CD4-positive, alpha-beta T cell treated with Interleukin-15 for 1 hour (primary cell): ENCODE measurements at regions not wholly inside any gene's neighbourhood (a gene's known extent, or its start where the extent isn't known, plus 50 kb on each side); places are given as distances from the start of the nearest gene placed in this dataset.
A peak's percentile ranks its signal among the peaks of the same experiment; 100 is the strongest.

ENCODE experiments used
- DNase-seq: peaks from one replicate; pipeline ENCODE4 v3.0.0-alpha.2; 2020

DNA sequence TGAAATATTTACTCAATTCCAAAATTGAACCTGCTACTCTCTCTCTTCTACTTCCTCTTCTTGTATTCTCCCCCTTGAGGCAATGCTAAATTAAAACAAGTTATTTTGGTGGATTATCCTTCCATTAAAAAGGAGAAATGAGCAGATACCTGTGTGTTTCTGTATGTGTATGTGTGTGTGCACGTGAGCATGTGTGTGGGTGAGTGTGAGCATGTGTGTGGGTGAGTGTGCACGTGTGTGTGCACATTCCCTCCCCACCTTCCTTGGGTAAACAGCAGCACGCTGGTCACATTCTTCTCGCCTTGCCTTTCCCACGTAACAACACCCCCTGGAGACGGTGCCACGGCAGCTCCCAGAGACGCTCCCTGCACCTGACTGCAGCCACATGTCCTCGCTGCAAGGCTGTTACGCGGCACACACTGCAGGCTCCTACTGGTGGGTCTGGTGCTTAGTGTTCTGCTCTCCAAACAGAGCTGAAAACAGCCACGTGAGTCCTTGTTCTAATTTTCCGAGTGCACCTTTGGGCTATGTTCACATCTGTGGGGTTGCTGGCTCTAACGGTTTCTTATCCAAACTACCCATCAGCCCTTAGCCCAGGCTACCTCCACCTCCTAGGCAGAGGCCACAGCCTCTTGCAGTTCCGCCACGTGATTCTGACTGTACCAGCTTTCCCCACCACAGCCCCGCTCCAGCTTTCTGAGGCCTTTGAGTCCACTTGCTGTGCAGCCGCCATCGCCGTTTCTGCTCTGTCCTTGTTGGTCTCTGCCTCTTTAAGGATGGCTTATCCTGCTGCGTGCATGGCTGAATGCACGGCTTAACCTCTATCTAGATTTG, 123.4 kb downstream of the CTTN start:
- DNase-seq, result peak; percentile 14

DNA sequence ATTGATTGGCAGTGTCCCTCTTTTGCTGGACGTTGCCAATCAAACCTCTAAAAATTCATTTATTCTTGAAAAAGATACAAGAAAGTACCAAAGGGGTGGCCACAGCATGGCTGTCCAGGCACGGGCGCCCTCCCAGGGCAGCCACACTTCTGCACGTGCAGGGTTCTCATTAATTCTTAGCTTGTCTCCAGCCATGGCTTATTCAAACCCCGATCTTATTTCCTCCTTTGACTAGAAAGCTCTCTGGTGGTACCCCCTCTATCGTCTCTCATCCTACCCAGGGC, 123.9 kb downstream of the CTTN start:
- no peak for DNase-seq

DNA sequence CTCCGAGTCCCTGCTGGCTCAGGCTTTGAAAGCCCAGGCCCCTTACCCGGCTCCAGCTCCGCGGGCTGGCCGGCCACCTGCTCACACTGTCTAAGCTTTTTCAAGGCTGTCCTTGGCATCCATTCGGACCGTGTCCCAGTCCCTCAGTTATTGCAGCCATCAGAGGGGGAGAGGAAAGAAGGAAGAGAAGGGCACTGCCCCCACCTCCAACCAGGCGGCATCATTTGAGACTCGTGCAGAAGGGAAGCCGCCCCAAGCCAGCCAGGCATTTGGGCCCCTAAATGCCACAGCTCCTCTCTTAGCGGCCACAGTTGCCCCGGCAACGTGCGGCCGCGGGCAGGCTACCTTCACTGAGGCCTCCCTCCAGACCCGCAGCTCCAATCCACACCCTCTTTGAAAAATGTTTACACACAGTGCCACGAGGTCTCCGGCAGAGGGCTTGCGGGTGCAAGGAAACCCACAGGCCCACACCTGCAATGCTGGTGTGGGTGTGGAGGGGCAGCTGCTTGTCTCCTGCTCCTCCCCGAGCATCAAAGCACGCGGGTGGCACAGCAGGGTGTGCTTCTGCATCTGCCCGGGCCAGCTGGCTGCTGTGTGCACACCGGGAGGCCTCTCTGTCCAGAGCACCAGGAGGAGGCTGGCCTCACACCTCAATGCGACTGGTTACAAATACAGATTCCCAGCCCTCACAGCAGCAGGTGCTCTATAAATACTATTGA, 124.4 kb downstream of the CTTN start:
- peak; percentile 15 for DNase-seq

DNA sequence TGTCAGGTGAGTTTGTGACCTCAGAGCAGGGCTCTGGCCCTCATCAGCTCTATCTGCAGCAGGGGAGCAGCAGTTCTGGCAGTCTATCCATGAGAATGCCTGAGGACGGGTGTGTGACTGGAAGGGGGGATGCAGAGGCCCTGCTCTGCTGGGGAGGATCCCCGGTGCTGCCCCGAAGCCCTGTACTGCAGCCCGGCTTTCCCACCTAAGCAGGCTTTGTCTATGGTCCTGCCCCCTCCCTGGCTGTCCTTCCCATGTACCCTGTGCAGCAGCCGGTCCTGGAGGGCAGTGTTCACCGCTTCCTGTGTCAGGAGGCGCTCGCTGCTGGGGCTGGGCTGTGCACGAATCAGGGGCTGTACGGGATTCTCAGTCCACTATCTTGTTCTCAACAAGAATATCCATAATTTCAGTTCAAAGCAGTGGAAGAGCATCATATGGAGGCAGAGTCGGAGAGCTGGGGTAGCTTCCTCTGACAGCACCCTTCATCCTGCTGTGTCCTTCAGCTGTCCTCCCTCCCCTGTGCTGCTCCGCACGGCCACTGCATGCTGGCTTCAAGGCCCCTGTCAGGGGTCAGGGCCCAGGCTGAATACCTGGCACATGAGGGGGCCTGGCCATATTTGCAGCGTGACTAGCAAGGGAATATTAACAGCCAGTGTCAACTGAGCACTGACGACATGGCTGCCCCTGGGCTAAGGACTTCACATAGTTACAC, 125.2 kb downstream of the CTTN start:
- peak; percentile 11 for DNase-seq

DNA sequence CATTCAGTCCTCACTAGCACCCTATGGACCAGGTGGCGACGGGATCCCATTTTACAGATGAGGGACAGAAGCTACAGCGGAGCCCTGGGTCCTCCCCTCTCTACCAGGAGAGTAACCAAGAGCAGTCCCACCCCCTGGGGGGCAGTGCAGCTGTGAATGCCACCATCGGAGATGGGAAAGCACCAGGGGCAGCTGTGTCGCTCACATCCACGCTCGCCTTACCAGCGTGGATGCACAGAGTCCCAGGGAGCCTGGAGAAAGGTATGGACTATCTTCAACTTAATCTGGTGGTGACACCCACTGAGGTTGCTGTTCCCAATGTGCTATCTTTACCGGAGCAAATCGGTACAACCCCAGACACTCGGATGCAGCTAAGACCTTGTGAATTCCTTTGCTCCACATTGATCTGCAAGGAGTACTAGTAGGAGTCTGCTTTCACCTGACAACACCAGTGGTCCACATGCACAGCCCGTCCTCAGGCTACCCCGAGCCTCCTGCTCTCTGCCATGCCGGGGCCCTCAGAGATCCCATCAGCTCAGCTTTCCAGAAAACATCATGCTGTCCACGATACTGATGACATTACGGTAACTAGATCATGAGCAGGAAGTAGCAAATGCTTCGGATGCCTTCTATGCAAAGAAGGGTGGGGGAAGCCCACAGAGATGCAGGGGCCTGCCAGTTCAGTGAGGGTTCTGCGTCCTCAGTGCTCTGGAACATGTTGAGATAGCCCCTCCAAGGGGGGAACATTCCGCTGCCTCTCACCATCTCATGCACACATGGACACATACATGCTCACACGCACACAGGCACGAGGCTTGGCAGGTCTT, 126.0 kb downstream of the CTTN start:
- DNase-seq, result peak; percentile 15

DNA sequence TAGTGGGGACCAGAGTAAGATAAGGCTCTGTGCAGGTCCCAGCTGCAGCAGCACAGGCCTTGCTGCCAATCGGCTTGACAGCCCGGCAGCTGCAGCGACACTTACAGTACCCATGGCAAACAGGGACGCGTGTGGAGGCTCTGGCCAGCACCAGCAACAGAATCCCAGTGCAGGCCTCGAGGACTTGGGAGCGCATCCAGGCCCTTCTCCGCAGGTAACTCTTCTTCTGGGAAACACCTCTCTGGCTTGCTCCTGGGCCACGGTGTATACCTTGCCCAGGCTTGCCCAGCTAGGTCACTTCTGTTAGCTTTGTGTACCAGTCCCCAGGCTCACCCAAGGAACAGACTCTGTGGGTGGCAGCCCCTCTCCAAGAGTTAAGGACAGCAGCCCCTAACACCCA, 126.7 kb downstream of the CTTN start:
- no peak for DNase-seq

DNA sequence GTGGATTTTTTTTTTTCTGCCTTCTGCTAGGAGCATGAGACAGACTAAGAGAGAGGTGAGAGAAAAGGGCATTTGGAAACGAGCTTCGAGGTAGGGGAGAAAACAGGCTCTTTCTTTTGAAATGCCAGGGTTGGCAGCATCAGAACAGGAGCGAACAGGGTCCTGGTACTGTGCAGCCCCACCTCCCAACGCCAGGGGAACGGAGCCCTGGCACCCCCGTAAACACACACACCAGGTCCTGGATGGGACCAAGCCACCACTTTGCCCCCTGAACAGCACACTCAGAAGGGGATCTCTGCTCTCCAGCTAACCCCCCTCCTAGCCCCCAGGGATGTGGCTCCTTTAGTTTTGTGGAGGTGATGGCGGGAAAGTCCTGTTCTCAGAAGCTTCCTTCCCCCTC, 127.1 kb downstream of the CTTN start:
- DNase-seq, result peak; percentile 9

DNA sequence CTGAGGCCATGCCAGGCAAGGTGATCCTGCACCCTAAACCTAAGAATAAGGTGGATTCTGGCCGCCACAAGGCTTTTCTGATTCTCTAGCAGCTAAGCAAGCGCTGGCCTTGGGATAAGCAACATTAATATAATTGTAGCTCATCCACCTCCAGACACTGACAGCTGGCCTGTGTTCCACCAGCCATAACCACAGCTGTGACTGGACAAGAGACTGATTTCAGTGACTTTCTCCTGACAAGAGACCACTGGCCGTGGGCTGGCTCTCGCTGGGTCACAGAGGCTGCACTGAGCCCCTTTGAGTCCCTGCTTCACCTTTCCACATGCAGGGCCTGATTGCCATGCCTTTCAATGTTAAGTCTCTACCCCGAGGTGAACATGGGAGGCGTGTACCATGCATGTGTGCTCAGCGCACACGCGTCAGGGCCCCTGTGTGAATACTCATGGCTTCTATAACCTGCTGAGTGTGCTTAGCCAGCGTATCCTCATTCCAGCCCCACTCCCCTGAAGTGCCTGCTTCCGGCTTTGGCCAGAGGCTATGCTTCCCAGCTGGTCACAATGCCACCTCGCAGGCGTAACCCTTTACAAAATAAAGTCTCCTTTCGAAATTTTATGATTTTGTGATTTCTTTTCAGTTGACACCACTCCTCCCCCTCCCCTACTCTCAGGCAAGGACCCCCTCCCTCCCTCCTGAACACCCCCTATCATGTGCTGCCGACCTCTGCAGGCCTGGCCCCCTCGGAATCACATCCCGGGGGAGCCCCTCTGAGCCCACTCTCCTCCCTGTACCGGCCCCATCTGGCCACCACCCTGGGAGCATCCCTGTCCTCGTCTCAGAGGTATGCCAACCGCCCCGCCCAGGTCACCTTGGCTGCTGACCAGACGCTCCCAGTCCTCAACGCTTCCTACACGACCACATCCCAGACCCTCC, 128.1 kb downstream of the CTTN start:
- DNase-seq, result peak; percentile 6

DNA sequence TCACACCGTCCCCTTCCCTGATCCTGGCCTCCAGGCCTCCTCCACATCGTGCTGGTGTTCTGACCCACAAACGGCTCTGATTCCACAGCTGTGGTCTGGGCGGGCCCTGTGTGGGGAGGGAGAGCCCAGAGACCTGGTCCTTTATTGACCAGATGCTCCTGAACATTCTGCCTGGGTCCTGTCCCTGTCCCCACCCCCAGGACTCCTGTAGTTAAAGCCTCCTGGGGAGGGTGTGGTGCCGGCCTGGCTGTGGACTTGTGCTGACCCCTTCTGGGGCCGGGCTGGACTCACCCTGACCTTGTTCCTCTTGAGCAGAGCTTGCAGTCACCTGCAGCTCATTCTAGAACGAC, 128.7 kb downstream of the CTTN start:
- DNase-seq, result peak; percentile 7

DNA sequence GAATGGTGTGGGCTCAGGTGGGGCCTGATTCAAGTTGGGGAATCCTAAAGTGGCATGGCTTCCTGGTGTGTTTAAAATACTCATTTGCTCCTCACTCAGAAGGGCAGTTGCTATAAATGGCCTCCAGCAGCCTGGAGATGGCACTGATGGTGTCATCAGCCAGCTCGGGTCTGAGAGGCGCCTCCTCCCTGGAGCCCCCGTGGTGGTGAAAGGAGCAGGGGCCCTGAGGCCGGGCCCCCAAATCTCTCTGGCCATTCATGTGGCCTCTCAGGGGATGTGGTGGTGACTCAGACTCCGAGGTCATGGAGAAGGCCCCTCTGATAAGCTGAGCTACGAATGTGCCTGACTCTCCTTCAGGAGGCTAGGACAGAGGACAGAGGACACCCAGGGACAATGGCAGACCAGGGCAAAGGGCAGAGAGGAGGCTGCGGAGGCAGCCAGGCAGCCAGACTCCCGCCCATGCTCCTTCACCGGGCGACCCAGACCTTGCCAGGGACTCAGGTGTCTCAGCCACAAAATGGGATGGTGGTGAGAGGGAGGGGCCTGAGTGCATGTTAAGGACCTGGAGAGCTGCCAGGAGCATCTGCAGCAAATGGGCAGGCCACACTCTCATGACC, 129.2 kb downstream of the CTTN start:
- DNase-seq, result peak; percentile 8

DNA sequence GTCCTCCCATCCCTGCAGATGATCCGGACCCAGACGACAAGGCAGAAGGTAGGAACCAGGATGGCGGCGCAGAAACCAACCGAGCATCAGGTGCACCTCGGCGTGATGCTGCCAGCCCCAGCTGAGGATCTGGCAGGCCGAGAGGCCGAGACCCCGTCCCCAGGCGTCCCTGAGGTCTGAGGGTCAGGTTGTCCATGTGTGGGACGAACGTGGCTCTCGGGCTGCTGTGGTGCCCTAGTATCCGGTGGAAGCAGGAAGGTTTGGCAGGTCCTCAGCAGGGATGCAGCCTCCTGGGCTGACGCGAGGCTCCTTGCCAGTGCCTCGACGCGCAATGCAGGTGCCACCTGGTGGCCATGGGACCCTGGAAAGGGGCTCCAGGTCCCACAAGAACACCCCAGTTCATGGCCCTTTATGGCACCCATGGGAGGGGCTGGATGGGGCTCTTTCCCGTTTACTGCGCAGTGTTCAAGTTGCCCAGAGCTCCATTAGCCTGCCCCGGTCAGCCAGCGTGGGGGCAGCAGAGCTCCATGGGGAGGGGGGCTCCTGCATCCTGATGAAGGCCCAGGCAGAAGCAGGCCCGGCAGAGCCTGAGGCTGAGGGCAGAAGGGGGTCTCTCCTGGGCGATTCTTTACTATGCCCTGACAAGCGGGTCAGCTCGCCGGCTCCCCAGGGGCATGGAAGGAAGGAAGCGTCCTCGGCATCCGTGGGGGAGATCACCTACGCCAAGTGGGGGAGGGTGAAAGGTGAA, 129.9 kb downstream of the CTTN start:
- DNase-seq, result peak; percentile 13

DNA sequence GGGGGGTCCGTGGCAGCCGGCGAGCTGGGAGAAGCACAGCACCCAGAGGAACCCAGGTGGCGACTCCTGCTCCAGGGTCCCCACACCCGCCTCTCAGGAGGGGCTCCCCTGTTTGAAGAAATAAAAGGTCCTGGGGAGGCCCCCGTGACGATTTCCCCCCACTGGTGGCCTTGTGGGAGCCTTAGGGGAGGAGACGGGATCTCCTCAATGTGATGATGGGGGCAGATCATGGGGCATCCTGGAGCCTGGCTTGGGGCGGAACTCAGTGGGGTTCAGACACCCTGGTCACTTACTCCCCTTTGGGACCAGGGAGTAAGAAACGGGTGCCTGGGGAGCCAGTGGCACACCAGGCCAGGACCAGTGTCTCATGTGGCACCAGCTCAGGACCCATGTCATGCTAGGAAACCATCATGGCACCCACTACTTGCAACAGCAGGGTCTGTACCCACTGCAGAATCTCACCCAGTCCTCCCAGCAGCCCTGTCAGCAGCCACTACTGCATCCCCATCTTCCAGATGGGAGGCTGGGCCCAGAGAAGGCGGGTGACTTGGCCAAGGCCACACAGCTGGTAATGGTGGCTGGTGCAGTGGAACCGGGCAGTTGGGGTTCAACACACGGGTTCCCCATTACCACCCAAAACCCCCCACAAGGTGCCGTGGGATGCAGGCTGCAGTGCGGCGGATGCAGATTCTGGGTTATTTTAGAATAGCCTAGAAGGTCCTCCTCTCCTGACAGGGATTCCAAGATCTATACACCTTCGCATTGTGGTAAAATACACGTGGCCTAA, 130.7 kb downstream of the CTTN start:
- DNase-seq, result peak; percentile 8

DNA sequence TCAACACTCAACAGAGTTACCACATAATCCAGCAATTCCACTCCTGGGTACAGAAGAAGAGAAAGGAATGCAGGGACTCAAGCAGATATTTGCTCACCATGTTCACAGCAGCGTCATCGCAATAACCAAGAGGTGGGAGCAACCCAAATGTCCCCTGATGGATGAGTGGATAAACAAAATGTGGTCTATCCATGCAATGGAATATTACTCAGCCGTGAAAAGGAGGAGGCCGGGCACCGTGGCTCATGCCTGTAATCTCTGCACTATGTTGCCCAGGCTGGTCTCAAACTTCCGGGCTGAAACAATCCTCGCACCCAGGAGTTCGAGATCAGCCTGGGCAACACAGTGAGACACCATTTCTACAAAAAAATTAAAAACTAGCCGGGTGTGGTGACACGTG, 131.7 kb downstream of the CTTN start:
- no peak for DNase-seq

DNA sequence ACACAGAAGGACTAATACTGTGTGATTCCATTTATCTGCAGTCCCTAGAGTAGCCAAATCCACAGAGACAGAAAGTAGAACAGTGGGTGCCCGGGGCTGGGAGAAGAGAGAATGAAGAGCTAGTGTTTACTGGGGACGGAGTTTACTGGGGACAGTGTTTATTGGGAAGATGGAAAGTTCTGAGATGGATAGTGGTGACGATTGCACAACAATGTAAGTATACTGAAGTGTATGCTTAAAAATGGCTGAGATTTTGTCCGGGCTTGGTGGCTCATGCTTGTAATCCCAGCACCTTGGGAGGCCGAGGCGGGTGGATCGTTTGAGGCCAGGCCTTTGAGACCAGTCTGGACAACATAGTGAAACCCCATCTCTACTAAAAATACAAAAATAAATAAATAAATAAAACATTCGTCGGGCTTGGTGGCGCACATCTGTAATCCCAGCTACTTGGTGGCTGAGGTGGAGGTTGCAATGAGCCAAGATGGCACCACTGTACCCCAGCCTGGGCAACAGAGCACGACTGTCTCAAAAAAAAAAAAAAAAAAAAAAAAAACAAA, 132.4 kb downstream of the CTTN start:
- no peak for DNase-seq

DNA sequence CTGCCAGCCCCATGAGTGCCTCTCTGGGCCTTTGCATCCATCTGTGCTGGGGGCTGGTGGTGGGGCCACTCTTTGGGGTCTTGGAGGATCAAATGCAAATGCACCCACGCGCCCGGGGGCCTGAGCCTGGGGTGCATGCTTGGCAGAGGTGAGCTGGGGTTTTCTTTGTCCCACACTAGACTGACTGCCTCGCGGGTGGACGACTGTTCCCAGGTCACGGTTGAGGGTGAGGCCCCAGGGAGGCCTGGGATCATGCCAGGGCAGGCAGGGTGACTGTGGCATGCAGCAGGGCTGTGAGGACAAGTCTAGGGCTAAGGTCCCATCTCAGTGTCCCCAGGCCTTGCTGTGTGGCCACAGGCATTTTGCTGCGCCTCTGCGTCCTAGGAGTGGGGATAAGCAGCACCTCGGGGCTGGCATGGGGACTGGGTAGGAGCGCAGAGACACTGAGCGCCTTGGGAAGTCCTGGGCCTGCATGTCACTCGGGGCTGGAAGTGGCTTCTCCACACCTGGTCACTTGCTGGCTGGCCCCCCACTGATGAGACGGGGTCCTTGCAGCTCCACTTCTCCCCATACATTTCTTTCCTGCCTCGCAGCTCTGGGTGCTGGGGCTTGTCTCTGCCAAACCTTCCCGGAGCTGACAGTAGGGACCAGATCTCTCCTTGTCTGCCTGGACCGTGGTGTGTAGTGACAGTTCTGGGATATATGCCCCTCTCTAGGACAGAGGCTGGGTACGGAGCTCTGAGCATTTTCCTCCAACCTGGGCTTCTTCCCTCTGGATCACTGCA, 133.1 kb downstream of the CTTN start:
- no peak for DNase-seq

DNA sequence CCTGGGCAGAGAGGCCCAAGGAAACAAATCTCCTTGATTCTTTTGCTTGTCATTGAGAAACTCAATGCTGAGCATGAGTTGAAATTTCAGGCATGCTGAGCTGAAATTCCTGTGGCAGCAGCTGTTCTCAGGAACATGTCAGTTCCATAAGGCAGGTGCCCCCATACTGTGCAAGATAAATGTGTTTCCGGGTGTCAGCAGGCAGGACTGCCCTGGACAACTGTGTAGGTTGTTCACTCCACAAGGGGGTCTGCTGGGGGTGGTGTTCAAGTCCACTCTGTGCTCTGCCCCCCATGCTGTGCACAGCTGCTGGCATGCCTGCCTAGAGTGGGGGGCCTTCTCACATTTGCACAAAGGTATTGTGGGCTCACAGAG, 133.7 kb downstream of the CTTN start:
- no peak for DNase-seq

DNA sequence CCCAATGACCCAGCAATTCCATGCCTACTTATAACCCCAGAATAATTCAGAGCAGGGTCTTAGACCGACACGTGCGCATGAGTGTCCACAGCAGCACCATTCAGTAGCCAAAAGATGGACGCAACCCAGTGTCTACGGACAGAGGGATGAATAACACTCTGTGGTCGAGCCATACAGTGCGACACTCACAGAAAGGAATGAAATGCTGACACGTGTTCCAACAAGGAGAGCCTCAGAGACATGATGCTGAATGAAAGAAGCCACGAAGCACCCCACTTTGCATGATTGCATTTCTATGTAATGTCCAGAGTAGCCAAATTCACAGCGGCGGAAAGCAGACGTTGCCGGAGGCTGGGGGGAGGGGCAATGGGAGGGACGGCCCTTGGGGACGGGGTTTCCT, 134.4 kb downstream of the CTTN start:
- DNase-seq, result no peak

DNA sequence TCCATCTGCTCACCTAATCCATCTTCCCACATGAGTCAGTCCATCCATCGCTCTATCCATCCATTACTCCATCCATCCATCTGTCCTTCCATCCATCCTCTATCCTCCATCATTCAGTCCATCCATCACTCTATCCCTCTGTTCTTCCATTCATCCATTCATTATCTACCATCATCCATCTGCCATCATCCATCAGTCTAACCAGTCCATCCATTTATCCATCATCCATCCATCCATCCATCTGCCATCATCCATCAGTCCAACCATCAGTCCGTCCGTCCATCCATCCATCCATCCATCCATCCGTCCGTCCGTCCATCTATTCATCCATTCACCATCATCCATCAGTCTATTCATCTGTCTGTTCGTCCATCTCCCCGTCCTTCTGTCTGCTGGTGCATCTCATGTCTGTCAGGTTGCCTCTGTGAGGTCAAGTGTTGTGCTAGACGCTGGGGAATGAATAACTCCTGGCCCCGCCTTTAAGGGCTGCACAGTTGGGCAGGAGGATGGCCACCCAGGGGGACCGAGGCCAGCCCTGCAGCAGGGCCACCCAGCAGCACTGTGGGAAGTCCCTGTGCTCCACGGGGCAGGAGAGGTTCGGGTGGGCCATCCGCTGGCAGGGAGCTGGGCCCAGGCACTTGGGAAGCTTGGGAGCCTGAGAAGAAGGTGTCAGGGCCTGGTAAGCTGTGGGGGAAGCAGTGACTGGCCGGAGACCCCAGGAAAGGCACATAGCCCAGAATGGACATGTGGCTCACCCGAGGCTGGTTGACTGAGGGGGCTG, 137.1 kb downstream of the CTTN start:
- no peak for DNase-seq
